Caco-2 (cell line): ENCODE measurements at regions not wholly inside any gene's neighbourhood (a gene's known extent, or its start where the extent isn't known, plus 50 kb on each side); places are given as distances from the start of the nearest gene placed in this dataset.

Experiments used
- BruUV-seq: library from RNA; stranded (reverse); fragments of 400-500 nt; replicated peaks from 2 replicates; lab custom pipeline; 2021; lab: Mats Ljungman, UMichigan
- CTCF ChIA-PET: fragments of 300-600 bp; sonication (Branson Sonifier 250); formaldehyde crosslinking; loops from one replicate; lab custom pipeline; 2022; ENCODE audit warnings: antibody characterized with exemption; lab: Charles Lee
- POLR2A ChIA-PET: fragments of 300-600 bp; sonication (Branson Sonifier 250); formaldehyde crosslinking; loops from one replicate; lab custom pipeline; 2022; ENCODE audit warnings: antibody characterized with exemption; lab: Charles Lee
- DNase-seq, 2 experiments: peaks; one replicate each; pipeline versions ENCODE4 v3.0.0 to v3.0.0-alpha.2; 2020 to 2022
- H3K27me3 ChIP-seq: replicated peaks from 2 replicates; pipeline ENCODE4 v1.6.0; 2011; ENCODE audit warnings: low read length; ENCODE audit not compliant: control insufficient read depth, insufficient read depth
- H3K36me3 ChIP-seq: 2 replicates; pipeline ENCODE4 v1.5.1; 2011; ENCODE audit warnings: low read length; ENCODE audit not compliant: control insufficient read depth, insufficient read depth
- H3K4me1 ChIP-seq: fragments of 250-450 bp; sonication (Bioruptor Pico); 2 replicates; pipeline ENCODE4 v1.5.1; 2020; ENCODE audit warnings: mild to moderate bottlenecking
- H3K4me3 ChIP-seq: 2 replicates; pipeline ENCODE4 v1.5.1; 2011; ENCODE audit warnings: low read depth, mild to moderate bottlenecking, control low read depth, low read length
- H3K9me3 ChIP-seq: fragments of 250-450 bp; sonication (Bioruptor Pico); 2 replicates; pipeline ENCODE4 v1.5.1; 2020; ENCODE audit warnings: mild to moderate bottlenecking, moderate library complexity
- H3K27ac Mint-ChIP-seq: one replicate; pipeline ENCODE4 v1.8.0; 2022; ENCODE audit warnings: mixed read lengths; ENCODE audit not compliant: unreplicated experiment
- H3K27me3 Mint-ChIP-seq: one replicate; pipeline ENCODE4 v1.8.0; 2022; ENCODE audit warnings: mixed read lengths; ENCODE audit not compliant: insufficient read depth, unreplicated experiment
- H3K36me3 Mint-ChIP-seq: one replicate; pipeline ENCODE4 v1.8.0; 2022; ENCODE audit warnings: mild to moderate bottlenecking, mixed read lengths; ENCODE audit not compliant: insufficient read depth, unreplicated experiment
- H3K4me1 Mint-ChIP-seq: one replicate; pipeline ENCODE4 v1.8.0; 2022; ENCODE audit warnings: low read depth, mixed read lengths; ENCODE audit not compliant: unreplicated experiment
- H3K4me3 Mint-ChIP-seq: one replicate; pipeline ENCODE4 v1.8.0; 2022; ENCODE audit warnings: mild to moderate bottlenecking, moderate library complexity, mixed read lengths; ENCODE audit not compliant: unreplicated experiment
- H3K9me3 Mint-ChIP-seq: one replicate; pipeline ENCODE4 v1.8.0; 2022; ENCODE audit warnings: mixed read lengths; ENCODE audit not compliant: unreplicated experiment
- CTCF ChIP-seq, 2 experiments: fragments of 200-600 bp in 1 of 2; IDR thresholded peaks; 1 replicate in 1 of 2; 2 replicates in 1 of 2; pipeline versions ENCODE4 v1.5.1 to v1.8.0; 2011 to 2022; ENCODE audit warnings: antibody characterized with exemption in 1 of 2, control low read depth in 1 of 2, inconsistent platforms in 1 of 2, low read depth in 1 of 2, low read length in 1 of 2, mild to moderate bottlenecking in 1 of 2, moderate library complexity in 1 of 2; ENCODE audit not compliant: insufficient read depth in 1 of 2, severe bottlenecking in 1 of 2, unreplicated experiment in 1 of 2
- intact Hi-C: fragments of 100-400 bp; cut with micrococcal nuclease; formaldehyde crosslinking; loops from one replicate; pipeline ENCODE4 v1.10.0; 2022; ENCODE audit not compliant: unreplicated experiment

- POLR2A ChIA-PET: no interaction called here
- H3K36me3 Mint-ChIP-seq: no peaks in the 10 kb centered on the region
- Histone ChIP-seq H3K4me3 (no peak overlapping the region), H3K4me1 (no peaks in the 10 kb centered on the region; the same call in 1 of the 2 replicates), H3K9me3 (no peaks in the 10 kb centered on the region), H3K27me3 (no peaks in the 10 kb centered on the region), H3K36me3 (no peaks in the 10 kb centered on the region)
- no peak overlapping the region for H3K4me3 Mint-ChIP-seq
- peaks cover 7% of the 10 kb centered on the region for H3K27me3 Mint-ChIP-seq
- H3K27ac Mint-ChIP-seq: peak overlapping the region; percentile 24
- H3K9me3 Mint-ChIP-seq: no peaks in the 10 kb centered on the region
- CTCF ChIA-PET: no interaction called here
- DNase-seq: no peak
- no peaks in the 10 kb centered on the region for H3K4me1 Mint-ChIP-seq
- intact Hi-C loops: no loop called here
- no TSS peak for BruUV-seq
- TF ChIP-seq CTCF (IDR thresholded peaks at IDR 0.05; ENCODE audit: insufficient read depth in 1 of 2, low read depth in 1 of 2, low read length in 1 of 2, severe bottlenecking in 1 of 2, unreplicated experiment in 1 of 2): no peak
Measured at GRCh38 chr7:49261928-49262327, 337.6 kb downstream of the CDC14C start.

- no peak for DNase-seq
- Histone ChIP-seq H3K27me3 (no peaks in the 10 kb centered on the region), H3K4me1 (no peaks in the 10 kb centered on the region; the same call in 1 of the 2 replicates), H3K9me3 (no peaks in the 10 kb centered on the region), H3K4me3 (no peak overlapping the region), H3K36me3 (no peaks in the 10 kb centered on the region)
- intact Hi-C loops: no loop called here
- H3K27ac Mint-ChIP-seq: no peak overlapping the region
- H3K9me3 Mint-ChIP-seq: no peaks in the 10 kb centered on the region
- CTCF ChIA-PET: no interaction called here
- H3K4me1 Mint-ChIP-seq: no peaks in the 10 kb centered on the region
- H3K36me3 Mint-ChIP-seq: no peaks in the 10 kb centered on the region
- no TSS peak for BruUV-seq
- POLR2A ChIA-PET: no interaction called here
- peaks cover 7% of the 10 kb centered on the region for H3K27me3 Mint-ChIP-seq
- TF ChIP-seq CTCF (IDR thresholded peaks at IDR 0.05; ENCODE audit: insufficient read depth in 1 of 2, low read depth in 1 of 2, low read length in 1 of 2, severe bottlenecking in 1 of 2, unreplicated experiment in 1 of 2): no peak
- H3K4me3 Mint-ChIP-seq: no peak overlapping the region
Measured at GRCh38 chr7:49264530-49264929, 340.2 kb downstream of the CDC14C start.

- intact Hi-C loops: no loop called here
Measured at GRCh38 chr7:49273897-49274296, 349.6 kb downstream of the CDC14C start.

More at GRCh38 chr7:49273897-49274296, 349.6 kb downstream of the CDC14C start:
- Histone ChIP-seq H3K36me3 (no peaks in the 10 kb centered on the region), H3K4me1 (no peaks in the 10 kb centered on the region), H3K27me3 (no peaks in the 10 kb centered on the region), H3K4me3 (no peak overlapping the region), H3K9me3 (no peaks in the 10 kb centered on the region)
- DNase-seq: no peak
- H3K27me3 Mint-ChIP-seq: no peaks in the 10 kb centered on the region
- H3K36me3 Mint-ChIP-seq: no peaks in the 10 kb centered on the region
- TF ChIP-seq CTCF (IDR thresholded peaks at IDR 0.05; ENCODE audit: insufficient read depth in 1 of 2, low read depth in 1 of 2, low read length in 1 of 2, severe bottlenecking in 1 of 2, unreplicated experiment in 1 of 2): no peak
- no peaks in the 10 kb centered on the region for H3K4me1 Mint-ChIP-seq
- no TSS peak for BruUV-seq
- H3K27ac Mint-ChIP-seq: no peak overlapping the region
- ChIA-PET POLR2A (no interaction called here), CTCF (no interaction called here)
- H3K4me3 Mint-ChIP-seq: no peak overlapping the region
- no peaks in the 10 kb centered on the region for H3K9me3 Mint-ChIP-seq
